NCI-H526 (cell line): ENCODE measurements at regions not wholly inside any gene's neighbourhood (a gene's known extent, or its start where the extent isn't known, plus 50 kb on each side); places are given as distances from the start of the nearest gene placed in this dataset.

Experiments used
- DNase-seq, 2 experiments: peaks; one replicate each; lab custom pipeline; 2025; lab: John Stamatoyannopoulos, UW

DNA sequence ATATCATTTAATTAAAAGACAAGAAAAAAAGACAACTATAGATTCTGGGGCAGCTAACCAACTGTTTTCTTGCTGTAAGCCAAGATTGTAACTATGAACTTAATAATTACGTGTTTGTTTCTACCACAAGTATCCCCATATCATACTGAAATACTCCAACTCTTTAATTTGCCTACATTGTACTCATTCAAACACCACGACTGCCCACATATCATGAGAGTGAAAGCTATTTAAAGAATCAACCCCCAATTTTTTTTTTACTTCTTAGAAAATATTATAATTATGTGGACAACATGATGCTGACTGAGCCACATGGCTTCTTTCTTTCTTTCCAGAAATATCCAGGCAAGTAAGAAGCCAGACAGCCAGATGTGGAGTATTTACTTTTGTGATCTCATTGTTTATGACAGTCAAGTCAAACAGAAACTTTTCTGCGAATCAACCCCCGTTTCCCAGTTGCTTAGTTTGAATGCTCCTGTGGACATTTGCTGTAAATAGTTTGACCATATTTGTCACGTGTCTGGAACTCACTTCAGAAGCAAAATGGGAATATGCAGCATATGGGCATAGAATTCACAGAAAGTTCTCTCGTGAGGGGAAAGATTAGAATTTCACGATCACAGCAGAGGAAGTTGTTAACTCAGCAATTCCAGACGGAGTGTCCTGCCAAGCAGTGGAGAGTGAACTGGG is 126.8 kb upstream of the PSMD7 start:
- no peak for DNase-seq

DNA sequence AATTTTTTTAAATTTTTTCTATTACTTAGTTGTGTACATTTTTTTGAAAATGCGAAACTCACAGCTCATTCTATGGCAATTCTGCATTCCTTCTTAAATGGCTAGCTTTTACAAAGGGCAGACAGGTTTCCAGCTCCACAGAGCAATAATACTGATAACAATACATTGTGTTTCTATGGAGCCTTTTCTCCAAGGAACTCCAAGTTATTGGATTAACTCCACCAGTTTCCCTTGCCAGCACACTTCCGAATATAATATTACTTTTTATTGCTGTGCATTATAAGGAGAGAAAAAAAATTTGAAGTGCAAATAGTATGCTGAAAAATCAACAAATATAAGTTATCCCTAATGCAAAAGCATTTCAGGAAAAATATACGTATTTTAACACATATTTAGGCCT is 127.5 kb upstream of the PSMD7 start:
- DNase-seq = no peak

DNA sequence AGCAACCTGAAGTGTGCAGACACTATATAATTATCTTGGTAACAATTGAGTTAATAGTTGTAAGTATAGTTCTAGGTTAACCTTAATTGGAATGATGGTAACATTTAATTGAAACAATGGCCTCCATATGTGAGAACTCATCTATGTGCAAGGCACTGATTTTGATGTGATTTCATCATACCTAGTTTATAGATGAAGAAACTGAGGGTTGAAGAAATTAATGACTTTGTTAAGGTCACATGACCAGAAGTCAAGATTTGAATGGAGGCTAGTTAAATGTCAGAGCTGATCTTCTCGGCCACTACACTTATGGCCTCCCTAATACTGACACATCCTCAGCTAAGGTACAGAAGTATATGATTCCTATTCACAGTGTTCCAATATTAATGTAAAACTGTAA is 128.2 kb upstream of the PSMD7 start:
- DNase-seq = no peak

DNA sequence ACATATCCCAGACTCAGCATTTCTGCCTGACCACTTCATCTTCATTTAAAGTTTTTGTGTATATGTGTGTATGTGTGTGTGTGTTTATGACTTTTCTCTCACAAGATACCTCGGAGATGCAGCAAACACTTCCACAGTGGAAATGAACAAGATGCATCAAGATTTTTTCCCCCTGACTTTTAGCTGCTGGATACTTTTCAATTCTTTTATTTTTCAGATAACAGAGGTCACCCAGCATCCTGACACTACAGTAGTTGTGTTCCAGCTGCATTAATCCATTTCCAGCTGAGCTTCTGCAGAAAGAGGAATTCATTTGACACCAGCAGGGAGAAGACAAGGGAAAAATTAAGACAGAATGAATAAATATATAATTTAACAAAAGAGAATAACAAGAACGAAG is 130.2 kb upstream of the PSMD7 start:
- DNase-seq = no peak

DNA sequence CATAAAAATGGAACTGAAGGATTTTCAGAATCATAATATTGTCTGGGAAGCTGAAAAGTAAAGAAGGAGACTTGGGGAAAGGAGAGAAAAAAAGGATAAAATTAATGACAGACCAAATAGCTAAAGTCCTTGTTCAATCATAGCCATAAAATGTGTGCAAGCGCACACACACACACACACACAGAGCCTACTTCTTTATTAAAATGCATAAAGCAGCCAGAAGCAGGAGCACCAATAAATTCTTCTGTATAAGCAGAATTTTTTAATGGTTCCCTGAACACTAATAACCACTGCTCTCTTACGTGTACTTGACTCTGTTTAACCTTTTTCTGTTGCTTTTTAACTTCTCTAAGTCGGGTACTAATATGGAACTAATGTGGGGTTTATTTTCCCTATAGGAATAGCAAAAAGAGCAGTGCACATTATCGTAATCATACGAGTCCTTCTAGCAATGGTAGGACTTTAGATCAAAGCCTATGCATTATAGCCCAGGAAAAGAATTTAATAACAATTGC is 131.0 kb upstream of the PSMD7 start:
- no peak for DNase-seq

DNA sequence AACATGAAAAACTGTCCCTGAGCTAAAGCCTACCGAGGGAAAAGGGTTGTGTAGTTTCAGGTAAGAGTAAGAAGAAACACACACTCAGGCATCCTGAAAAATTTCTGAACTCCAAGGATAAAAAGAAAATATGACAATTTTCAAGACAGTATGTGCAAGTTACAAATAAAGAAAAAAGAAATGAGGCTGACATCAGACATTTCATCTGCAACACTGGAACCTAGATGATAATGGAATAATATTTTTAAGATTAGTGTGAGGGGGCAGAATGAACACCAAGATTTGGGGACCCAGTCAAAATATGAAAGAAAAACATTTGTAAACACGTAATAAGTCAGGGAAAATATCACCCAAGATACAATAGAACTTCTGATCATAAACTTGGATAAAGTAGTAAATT is 135.9 kb upstream of the PSMD7 start:
- no peak for DNase-seq

DNA sequence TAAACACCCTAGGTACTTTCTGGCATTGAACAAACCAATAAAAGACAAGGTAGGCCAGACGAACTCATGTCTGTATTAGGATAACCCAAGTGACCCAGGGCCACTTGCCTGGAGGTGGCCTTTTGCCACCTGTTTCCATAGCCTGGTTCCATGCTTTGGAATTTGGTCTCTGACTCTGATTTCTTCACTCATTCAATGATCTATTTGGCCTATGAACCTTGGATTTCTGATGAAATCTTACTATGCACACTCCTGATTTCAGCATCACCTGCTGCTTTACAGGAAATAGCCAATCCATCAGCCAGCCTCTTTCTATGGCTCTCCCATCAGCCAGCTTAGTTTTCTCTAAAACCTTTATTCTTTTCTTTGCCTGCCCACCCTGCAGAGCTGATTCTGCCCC is 142.8 kb upstream of the PSMD7 start:
- no peak for DNase-seq

DNA sequence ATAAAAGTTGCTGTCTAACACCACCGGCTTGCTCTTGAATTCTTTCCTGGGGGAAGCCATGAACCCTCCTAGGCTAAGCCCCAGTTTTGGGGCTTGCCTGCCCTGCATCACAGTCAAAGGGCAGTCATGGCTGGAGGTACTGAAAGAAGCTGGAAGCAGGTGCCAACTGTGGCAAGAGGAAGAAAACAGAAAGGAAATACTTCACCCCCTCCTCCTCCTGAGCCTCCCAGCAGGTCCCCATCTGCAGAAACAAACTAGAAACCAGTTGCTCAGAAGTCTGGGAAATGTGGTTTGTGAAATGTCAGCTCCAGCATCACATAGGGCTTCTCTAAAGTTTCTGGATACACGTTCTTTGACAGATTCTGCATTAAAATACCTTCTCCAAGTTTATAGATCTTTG is 150.0 kb upstream of the PSMD7 start:
- no peak for DNase-seq

DNA sequence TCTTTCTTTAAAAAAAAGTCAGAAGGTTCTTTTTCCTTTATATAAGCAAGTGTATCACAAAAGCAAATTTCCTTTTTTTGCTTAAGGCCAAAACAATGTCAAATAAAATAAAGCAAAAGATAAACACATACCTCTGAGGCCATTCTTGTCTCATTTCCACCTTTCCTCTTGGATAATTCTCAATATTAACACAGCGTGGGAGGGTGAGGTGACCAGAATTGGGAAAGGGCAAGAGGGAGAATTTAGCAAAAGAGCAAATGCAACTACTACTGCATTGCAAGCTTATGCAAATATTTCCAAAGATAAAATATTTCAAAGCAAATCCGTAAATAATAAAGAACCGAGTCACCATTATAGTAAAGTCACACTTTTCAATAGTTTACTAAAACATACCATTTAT is 153.4 kb upstream of the PSMD7 start:
- DNase-seq = no peak

DNA sequence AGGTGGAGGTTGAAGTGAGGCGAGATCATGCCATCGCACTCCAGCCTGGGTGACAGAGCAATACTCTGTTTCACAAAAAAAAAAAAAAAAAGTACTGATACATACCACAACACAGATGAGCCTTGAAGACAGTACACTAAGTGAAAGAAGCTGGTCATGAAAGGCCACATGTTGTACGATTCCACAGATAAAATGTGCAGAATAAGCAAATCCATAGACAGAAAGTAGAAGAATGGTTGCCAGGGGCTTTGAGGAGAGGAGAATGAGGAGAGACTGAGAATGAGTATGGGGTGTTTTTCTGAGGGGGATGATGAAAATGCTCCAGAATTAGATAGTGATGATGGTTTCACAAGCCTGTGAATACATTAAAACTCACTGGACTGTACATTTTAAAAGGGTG is 155.6 kb upstream of the PSMD7 start:
- no peak for DNase-seq

DNA sequence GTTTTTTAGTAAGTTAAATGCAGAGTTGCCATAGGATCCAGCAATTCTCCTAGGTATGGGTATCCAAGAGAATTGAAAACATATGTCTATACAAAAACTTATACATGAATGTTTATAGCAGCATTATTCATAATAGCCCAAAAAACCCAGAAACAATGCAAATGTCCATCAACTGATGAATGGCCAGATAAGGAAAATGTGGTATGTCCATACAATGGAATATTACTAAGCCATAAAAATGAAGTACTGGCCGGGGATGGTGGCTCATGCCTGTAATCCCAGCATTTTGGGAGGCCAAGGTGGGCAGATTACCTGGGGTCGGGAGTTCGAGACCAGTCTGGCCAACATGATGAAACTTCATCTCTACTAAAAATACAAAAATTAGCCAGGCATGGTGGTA is 156.1 kb upstream of the PSMD7 start:
- DNase-seq = no peak

DNA sequence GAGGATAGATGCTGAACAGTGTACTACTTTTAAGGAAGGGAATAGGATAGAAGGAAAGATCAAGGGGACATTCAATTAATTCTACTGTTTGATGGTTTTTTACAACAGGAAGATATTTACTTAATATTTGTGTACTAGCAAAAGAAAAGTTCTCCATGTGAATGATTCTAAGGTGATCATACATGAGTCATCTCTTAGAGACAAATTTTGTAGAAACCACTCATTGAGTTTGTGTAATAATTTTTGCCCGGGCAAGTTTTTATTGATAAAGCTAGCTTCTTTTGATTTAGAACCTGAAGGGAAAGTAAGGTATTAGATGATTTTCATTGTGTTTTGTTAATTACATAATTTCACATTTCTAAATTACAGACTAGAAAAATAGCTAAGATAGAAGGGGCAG is 172.8 kb upstream of the PSMD7 start:
- DNase-seq = no peak

DNA sequence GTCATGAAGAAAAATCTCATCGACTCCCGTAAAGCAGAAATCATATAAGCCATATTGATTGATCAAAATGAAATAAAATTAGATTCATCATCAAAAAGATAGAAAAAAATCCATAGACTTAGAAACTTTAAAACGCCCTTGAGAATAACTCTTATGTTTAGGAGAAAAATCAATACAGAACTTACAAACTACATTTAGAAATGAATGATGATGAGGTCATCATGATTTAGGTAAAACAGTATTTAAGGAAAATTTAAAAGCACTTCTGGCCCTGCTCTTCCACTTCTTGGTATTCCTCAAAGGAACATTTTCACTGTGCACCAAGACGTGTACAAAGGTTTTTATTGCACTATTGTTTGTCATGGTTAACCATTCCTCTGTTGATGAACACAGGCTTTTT is 173.4 kb upstream of the PSMD7 start:
- DNase-seq = no peak

DNA sequence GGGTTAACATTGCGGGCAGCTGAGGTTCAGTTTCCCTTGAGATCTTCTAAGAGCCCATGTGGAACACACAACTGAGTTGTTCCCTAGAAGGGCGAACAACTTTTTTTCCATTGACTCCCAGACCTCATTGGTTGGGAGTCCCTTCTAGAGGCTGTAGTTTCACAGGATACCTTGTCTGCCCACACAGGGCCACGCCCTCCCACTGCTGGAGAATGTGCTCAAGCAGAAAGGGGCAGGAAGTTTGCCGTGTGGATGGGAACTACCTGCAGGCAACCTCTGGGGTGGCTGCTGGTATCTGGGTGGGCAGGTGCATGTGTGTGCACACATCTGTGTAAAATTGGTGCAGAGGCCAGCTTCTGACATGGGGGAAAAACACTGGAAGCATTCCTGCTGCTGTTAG is 178.8 kb upstream of the PSMD7 start:
- no peak for DNase-seq

DNA sequence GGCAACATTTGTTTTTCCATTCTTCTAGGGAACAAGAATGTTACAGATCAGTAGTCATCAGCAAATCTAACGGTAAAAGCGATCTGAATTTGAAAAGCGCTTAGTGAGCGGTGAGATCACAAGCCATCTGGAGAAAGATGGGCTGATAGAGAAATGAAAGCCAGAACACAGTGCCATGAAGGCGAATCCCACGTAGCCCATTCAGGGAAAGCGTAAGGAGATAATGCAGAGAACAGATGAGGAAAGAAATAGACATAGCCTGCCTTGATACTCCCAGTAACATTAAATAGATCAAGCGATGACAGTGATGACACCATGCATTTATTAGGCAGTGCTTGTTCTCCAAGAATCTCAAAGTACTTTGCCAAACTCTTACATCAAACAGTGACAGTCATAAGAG is 183.1 kb upstream of the PSMD7 start:
- DNase-seq = no peak

DNA sequence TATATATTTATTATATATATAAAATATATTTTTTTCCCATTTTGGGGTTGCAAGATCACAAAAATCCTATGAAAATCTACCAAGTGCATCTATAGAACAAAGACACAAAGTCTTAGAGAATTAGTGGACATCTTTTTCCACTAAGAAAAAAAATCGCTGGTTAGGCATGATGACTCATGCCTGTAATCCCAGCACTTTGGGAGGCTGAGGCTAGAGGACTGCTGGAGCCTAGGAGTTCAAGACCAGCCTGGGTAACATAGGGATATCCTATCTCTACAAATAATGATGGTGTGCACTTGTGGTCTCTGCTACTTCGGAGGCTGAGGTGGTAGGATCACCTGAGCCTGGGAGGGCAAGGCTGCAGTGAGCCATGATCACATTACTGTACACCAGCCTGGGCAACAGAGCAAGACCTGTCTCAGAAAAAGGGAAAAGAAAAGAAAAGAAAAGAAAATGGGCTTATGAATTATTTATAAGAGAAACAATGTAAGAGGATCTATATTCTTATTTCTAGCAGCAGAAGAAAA is 185.1 kb upstream of the PSMD7 start:
- DNase-seq = no peak

DNA sequence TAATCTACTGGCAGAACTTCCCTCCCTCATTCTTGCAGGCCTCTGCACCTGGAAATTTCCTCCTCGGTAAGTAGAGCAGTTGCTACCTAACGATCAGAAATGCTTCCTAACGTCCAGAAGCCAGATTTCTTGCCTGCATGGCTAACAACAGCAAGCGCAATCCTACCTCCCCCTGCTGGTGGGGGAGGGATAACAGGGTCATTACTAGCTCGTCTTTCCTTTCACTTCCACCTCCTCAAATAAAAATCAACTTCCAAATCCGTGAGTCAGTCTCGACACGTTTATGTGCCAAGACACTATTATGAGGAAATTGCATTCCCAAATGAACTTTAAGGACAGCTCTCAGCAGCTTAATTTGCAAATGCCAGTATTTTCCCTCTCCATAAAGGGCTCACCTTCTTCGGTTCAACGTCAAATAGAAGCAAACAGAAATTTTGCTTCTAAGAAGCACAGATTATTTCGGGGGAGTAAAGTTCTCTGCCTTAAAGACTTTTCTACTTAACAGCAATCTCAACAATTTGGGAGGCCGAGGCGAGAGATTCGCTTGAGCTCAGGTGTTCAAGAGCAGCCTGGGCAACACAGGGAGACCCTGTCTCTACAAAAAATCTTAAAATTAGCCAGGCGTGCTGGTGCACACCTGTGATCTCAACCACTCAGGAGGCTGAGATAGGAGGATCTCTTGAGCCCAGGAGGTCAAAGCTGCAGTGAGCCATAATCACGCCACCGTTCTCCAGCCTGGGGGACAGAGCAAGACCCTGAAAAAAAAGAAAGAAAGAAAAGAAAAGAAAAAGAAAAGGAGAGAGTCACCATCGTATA is 188.6 kb upstream of the PSMD7 start:
- DNase-seq = peak; percentile 0 to 43

DNA sequence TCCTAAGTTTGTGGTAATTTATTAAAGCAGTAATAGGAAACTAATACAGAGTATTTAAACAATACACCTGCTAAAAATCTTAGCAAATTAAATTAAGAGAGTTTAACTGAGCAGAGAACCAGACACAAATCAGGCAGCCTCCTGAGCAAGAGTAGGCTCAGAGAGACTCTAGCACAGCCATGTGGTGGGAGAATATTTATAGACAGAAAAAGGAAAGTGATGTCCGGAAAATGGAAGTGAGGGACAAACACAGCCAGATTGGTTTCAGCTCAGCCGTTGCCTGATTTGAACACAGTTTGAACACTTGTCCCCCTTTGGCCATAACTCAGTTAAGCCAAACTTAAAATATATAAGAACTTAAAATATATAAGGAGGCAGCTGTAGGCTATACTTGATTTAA is 192.6 kb upstream of the PSMD7 start:
- DNase-seq = no peak

DNA sequence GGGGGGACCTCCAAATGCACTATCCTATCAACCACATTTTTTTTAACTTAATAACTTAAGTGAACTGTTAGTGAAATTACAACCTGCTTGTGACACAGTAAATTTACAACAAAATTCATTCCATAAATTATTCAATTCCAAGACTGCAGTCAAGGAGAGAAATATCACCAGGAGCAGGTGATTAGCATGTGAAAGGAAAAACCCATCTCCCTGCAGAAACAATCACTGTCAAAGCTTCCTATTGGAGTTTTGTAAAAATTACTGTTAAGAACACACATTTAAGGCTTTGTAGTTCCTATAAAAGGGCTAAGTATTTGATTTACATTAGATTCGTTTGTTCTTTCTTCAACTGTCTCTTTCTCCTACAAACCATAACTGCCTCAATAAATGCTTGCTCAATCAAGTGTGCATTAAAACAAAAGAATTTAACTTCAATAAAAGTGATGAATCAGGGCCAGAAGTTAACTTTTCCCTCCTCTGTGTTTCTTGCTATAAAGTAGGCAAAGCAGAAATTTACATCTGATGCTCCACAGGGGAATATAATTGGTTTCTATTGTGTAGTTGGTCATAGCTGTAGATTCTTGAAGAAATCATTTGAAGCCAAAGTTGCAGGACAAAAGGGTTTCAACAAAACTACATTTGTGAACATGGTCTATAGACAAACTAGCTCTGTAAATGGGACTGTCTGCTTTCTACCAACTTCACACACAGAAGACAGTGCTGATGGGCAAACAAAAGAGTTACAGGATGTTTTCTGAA is 195.1 kb upstream of the PSMD7 start:
- no peak for DNase-seq

DNA sequence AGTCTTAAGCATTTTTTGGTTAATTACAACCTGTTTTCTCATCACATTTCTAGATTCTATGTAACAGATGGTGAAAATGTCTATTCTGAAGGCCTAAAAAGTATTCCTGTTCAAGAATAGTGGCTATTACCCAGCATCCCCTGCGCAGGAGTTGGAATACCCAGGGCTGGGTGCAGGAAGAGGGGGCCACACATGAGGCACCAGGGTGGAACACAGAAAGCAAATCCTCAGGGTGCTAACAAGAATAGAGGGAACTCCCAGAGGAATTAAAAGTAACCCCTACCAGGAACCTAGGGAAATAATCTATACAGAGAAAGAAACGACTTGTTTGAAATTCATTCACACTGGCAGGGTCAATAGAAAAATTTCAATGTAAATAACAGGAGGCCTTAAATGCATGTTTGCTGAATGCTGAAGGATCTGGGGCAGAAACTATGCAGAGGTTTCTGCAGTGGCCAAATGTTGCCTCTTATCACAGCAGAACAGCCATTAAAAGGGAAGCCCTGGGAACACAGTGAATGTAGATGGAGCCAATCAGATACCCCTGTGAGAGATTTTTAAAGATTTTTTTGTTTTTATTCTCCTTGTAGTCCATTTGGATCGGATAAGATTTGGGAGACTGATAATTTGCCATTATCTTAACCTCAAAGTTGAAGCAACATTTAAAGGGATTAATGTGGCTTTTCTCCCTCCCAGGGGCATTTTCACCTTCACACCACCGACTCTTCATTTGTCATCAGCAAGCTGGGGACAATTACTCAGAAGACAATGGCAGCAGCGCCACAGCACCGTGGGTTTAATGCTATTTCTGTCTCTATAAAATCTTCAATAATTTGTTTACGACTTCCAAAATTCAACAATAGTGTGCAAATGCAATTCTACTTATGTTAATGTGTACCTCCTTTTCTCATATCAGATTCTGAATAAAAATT is 196.0 kb upstream of the PSMD7 start:
- DNase-seq = no peak

DNA sequence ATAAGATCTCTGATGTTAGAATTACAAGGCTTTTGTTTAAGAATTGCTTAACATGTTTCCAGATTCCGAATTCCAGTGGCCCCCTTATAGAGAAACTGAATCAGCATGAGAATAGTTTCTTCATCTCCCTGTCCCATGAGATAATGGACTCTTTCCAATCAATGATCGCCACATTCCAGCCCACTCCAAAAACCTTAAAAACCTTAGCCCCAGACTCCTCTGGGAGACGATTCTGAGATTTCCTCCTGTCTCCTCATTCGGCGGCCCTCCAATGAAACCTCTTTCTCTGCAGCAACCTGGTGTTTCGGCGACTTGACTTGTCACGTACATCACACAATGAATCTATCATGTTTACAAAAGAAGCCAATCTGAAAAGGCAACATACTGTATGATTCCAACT is 197.1 kb upstream of the PSMD7 start:
- DNase-seq = no peak

DNA sequence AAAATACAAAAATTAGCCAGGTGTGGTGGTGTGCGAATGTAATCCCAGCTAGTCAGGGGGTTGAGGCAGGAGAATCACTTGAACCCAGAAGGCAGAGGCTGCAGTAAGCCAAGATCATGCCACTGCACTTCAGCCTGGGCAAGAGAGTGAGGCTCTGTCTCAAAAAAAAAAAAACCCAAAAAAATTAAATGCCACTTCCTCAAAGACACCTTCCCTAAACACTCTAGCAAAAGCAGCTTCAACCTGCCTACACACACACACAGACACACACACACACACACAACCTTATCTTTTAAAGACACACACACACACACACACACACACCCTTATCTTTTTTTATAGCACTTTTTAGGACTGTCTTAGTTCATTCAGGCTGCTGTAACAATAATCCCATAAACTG is 201.7 kb upstream of the PSMD7 start:
- DNase-seq = no peak
